NOMO-1 treated with DMSO at 0.1 percent for 48 hours (cell line): ENCODE measurements at regions not wholly inside any gene's neighbourhood (a gene's known extent, or its start where the extent isn't known, plus 50 kb on each side); places are given as distances from the start of the nearest gene placed in this dataset.
A peak's percentile ranks its signal among the peaks of the same experiment; 100 is the strongest.
"Not testable (repeated sequence)": the region's sequence is repeated elsewhere in the genome, so short reads cannot be mapped to it uniquely, and the experiment has no call there.

Experiments used
- DNase-seq: peaks from one replicate; lab custom pipeline; 2025; ENCODE audit not compliant: unreplicated experiment; lab: John Stamatoyannopoulos, UW

GRCh38 chr4:163273922-163274321, 58.5 kb downstream of the NPY1R start:
- DNase-seq: no peak

DNA sequence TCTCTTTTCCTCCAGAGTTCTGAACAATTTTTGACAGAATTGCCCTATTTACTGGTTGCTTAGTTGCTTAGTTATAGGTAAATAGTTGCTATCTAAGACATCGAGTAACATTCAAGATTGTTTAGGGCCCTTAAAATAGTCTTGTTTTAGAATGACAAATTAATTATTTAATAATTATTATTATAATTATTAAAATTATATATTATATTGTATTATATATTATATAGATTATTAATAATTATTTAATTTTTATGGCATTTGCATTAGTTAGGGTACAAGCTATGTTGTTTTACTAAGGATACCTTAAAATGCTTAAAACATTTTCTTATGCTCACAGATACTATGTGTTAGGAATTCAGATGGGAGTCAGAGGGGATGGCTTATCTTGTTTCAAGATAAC, 59.2 kb downstream of the NPY1R start:
- DNase-seq: no peak

GRCh38 chr4:163271555-163272127, 60.8 kb downstream of the NPY1R start:
- DNase-seq: no peak

GRCh38 chr4:163269869-163270268, 62.5 kb downstream of the NPY1R start:
- DNase-seq: no peak

- DNase-seq: no peak
These were observed 63.2 kb downstream of the NPY1R start for GRCh38 chr4:163269166-163269565.

- no peak for DNase-seq
These were observed 67.5 kb downstream of the NPY1R start for GRCh38 chr4:163264934-163265333.

DNA sequence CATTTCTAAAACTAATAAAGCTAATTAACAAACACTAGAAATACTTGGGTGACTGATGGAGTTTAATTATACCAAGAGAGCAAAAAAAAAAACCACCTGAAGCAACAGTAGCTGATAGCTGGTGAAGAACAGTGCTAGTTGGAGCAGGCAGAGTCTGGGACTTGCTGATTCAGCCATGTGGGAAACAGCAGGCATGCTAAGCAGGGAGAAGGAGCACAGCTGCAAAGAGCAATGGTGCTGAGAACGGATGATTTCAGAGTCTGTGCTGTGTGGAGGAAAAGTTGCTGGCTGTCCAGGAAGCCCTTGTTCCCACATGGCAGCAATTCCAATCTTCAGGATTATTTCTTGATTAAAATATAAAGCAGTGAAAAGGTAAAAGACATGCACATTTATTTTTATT, 68.8 kb downstream of the NPY1R start:
- DNase-seq: no peak

DNA sequence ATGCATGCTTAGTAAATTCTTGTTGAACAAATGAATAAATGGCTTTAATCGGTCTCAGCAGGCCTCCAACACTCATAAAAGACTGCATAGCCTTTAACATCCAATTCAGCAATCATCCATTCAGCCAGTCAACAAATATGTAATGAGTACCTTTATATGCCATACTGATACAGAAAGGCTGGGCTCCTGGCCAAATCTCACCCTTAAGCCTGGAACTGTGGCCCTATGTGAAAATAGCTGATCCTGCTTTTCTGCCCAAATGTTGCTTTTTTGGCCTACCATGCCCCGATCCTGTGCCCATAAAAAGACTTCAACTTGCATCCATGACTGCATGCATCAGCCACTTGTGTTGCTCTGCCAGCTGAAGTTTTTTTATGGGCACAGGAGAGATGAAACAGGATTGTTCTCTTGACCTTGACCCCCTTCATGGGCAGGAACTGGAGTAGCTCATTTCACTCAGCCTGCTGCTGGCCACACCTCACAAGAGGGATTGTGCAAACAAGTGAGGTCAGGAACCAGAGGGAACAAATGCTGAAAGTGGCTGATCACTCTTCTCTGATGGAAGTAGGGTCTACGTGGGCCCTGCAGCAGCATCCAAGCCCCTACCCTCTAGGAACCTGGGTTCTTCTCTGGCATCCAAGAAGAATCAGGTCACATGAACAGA, 75.6 kb downstream of the NPY1R start:
- DNase-seq: no peak

DNA sequence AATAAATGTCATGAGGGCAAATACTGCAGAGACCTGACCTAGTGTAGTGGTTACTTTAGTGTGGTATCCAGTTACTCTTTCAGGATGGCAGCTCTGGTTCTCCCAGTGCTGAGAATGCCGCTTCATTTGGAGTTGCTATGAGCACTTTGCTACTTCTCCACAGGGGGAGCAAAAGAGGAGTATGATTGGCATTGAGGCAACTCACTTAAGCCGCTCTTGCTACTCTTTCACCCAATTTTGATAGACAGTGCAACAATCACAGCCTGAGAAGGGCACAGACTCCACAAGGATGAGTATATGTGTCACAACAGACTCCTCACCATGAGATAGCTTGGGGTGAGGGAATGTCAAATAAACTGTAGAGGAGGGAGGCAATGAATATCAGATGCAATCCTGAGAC, 81.2 kb downstream of the NPY1R start:
- no peak for DNase-seq

DNA sequence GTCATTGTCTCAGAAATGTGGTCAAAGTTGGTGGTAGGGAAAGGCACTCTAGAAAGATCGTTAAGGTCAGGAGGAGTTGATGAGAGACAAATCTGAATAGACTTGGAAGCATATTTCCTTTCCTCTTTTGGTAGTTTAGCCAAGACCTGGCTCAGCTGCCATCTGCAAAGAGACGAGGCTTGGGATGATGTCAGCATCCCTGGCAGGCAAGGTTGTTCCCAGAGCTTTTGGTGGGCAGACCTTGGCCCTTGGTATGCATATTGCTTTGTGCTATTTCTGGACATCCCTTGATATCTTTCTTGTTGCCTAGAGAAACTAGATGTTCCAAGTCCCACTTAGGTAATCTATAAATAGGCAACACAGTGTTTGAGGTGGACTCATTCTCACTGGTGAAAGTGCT, 82.4 kb upstream of the NAF1 start:
- DNase-seq: no peak

DNA sequence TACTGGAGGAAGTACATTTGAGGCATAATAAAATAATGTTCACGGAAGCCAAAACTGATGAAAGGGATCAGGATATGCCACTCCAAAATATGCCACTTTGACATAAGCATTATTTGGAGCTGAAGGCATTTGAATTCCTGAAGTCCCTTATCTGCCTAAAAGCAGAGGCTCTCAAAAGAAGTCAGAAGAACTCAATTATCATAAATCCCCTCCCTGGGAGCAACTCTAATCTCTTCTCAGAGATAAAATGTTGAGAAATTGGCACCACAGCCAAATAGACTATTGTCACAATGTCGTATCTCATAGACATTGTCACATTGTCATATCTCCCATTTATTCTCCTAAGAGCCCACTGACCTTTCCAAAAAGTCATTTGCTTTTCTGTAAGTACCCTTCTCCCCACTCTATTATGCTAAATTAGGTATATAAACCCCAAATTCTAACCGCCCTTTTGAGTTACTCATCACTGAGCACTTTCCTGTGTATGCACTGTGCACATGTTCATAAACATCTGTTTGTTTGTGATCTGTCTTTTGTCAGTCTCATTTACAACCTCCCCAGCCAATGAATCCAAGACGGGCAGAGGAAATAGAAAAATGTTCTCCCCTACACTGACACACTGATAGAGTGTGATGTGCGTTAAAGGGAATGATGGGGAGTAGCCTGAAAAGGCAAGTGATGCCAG, 78.5 kb upstream of the NAF1 start:
- DNase-seq: no peak

GRCh38 chr4:163243297-163243981, 76.7 kb upstream of the NAF1 start:
- no peak for DNase-seq

GRCh38 chr4:163237856-163238255, 71.2 kb upstream of the NAF1 start:
- no peak for DNase-seq

- not testable (repeated sequence) for DNase-seq
These were observed 69.7 kb upstream of the NAF1 start for GRCh38 chr4:163236389-163236788.

GRCh38 chr4:163233321-163233720, 66.6 kb upstream of the NAF1 start:
- no peak for DNase-seq

GRCh38 chr4:163228648-163229047, 62.0 kb upstream of the NAF1 start:
- DNase-seq: no peak

DNA sequence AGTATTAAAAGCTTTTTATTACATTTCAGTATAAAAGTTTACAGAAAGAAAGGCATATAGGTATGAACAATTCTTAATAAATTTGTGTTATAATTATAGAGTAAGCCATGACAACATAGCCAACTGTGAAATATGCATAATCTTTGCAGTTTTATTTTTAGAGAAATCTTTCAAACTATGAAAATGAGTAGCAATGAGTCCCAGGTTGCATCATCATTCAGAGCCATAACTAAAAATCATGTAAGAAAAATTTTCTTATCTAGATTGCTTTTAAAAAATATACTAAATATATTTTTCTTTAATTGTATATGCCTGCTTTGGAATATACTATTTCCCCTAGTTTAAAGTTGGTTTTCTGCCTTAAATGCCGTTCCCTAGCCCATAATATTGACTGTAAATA, 54.8 kb upstream of the NAF1 start:
- DNase-seq: no peak

- peak; percentile 37 for DNase-seq
These were observed 50.8 kb upstream of the NAF1 start for GRCh38 chr4:163217505-163217904.
